IPS-NIHi7 (cell line): ENCODE measurements at regions not wholly inside any gene's neighbourhood (a gene's known extent, or its start where the extent isn't known, plus 50 kb on each side); places are given as distances from the start of the nearest gene placed in this dataset.
A peak's percentile ranks its signal among the peaks of the same experiment; 100 is the strongest.

Experiments
- DNase-seq: peaks from one replicate; pipeline ENCODE4 v3.0.0; 2012; ENCODE audit warnings: mixed read lengths; ENCODE audit errors: extremely low spot score

GRCh38 chr1:96996001-96996400 lies 274.4 kb downstream of the PTBP2 start:
- DNase-seq: no peak

- DNase-seq: no peak
These were observed 276.1 kb downstream of the PTBP2 start for GRCh38 chr1:96997717-96998116.

- DNase-seq: no peak
These were observed 276.9 kb downstream of the PTBP2 start for GRCh38 chr1:96998466-96998865.

- no peak for DNase-seq
These were observed 277.6 kb downstream of the PTBP2 start for GRCh38 chr1:96999191-96999590.

GRCh38 chr1:97004054-97004453 lies 282.5 kb downstream of the PTBP2 start:
- no peak for DNase-seq

DNA sequence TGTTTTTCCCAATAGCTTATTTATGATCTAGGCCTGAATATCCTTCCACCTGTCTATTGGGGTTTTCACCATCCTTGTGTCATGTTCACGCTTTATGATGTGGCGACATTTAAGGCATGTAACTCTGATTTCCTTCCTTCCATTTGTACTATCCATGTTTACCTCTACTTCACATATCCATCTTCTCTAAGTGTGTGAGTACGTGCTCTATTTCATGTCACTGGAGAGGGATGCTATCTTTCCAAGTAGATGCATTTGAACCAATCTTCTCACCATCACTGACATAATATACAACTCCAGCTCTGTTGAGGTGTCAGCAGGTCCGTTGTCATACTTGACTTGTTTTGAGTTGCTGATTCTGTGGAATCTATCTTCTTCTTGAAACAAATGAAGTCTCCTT lies 283.2 kb downstream of the PTBP2 start:
- no peak for DNase-seq

DNA sequence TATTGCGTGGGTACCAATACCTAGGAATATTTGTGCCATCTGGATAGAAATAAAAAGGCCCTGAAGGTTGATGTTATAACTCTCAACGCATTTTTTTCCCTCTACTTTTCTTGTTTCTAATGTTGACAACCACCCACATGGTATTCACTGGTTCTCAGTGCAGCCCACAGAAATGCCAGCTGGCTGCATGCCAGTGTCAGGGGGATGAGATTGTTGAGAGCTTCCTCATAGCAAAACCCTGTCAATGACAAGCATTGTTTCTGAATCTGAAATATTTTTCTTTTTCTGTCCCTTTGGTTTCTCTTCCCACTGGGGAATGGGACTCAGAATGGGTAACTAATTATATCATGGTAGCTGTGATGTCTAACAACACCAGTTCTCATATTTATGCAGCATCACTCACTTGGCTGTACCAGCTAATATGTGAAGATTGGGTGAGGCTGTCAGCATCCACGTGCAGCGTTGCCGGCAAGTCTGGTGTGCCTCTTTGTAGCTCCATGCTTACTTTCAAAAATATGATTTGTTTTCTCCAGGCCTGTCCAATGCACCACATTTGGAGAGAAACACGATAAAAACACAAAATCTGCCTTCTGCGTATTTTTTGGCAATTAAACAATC lies 284.6 kb downstream of the PTBP2 start:
- no peak for DNase-seq

DNA sequence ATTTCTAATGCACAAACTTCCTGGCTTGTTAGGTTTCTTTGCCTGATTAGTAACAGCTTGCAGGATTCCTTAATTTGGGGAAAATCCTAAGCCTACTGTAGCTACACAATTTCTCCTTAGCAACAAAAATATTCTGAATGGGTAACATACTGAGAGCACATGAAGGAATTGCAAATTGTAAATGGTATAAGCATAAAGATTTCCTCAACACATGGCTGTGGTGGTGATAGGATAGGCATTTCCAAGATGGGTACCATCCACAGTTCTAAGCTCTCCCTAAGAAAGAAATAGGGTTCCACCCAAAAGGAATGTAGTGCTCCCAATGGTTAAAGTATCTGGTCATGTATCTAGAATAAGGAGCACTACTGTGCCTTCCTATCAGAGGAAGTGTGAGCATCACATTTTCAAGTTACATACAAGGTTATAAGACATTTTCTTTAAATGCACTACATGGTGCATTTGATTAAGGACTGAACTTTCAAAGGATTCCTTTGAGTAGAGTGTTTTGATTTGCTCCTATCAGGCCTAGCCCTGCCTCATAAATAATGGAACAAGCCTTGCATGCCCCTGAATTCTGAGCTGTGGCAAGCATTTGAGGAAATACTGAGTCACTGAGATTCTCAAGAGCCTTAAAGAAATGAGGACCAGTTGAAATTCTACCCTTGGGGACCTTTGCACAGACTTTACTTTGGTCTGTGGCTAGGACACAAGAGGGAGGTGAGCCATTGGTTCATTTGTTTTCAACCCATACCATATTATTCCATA lies 286.4 kb downstream of the PTBP2 start:
- no peak for DNase-seq

DNA sequence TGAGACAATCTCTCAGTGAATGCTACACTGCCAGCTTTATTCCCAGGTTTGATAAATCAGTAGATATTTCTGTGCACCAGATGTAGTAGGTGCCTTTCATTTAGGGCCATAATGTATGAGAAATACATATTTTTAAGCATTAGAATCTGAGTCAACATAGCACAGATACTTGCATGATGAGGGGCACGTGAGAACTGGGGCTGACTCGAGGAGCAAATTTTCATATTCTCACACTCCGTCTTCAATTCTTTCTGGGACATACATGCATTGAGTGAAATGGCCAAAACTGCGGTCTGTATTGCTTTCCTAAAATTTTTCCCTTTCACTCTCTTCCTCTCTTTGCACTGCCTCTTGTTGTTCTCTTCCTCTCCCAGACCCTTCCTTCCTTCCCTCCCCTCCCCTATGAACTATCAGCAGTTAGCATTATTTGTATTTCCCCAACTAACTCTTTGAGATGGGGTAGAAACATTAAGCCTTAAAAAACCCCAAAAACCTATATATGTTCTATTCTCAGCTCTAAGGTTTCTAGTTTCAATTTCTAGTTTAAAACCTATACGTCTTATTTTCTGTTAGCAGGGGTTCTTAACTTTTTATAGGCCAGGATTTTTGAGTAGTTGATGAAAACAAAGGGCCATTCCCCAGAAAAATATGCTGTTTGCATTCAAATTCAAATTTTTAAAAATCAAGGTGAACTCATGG lies 289.1 kb downstream of the PTBP2 start:
- DNase-seq: no peak

DNA sequence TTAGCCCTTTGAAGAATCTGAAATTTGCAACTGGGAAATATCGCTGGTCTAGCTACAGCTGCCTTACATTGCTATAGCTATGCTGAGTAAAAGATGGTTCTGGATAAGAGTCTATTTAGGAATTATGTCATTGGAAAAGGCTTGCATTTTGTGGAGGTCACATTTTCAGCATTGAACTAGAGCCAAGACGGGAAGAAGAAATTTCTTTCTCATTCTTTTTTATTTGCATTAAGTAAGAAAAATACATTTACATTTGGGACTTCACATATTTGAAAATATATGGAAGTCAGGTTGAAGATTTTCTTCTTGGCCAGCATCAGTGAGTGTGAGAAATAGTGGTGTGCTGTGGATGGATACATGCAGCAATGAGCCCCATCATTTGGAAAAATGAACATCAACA lies 291.6 kb downstream of the PTBP2 start:
- DNase-seq: no peak

GRCh38 chr1:97013941-97014340 lies 292.4 kb downstream of the PTBP2 start:
- DNase-seq: no peak

GRCh38 chr1:97014426-97014825 lies 292.8 kb downstream of the PTBP2 start:
- DNase-seq: no peak

DNA sequence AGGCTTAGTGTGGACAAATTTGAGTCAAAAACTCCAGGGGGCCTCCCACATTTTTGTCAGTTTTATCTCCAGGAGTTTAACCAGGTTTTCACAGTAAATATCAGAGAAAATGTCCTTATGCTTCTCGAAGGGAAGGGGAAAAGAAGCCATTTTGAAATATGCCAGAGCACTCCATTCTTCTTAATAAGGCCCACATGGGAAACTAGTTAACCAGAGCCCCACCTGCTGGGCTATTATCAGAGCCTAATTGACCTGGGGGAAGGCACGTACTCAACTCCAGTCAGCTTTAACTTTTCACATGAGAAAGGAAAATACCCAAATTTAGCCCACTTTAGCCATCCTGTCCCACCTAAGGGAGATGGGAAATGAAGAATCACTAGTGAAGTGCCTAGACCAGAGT lies 296.3 kb downstream of the PTBP2 start:
- peak; percentile 23 for DNase-seq
